Natural killer cell treated with Interleukin-12 subunit alpha and Interleukin-12 subunit beta and Interleukin-15 and Interleukin-18, amount 100 ng/mL, for 72 hours (primary cell): ENCODE measurements at regions not wholly inside any gene's neighbourhood (a gene's known extent, or its start where the extent isn't known, plus 50 kb on each side); places are given as distances from the start of the nearest gene placed in this dataset.

Experiments
- ATAC-seq, 2 donors: fragments of 150-1000 bp; cut with Tn5 transposase in 1 of 2; sonication (Bioruptor Pico), chemical (Tn5 transposase) in 1 of 2; 2 replicates each; pipeline ENCODE4 v1.10.0; 2021
- DNase-seq: peaks from one replicate; pipeline ENCODE4 v3.0.0; 2022; ENCODE audit warnings: low spot score
- H3K27ac Mint-ChIP-seq, 2 donors: 1 replicate in 1 of 2; 2 replicates in 1 of 2; pipeline ENCODE4 v1.8.0; 2022; ENCODE audit warnings: mixed read lengths in 2 of 2, mild to moderate bottlenecking in 1 of 2, moderate library complexity in 1 of 2
- H3K27me3 Mint-ChIP-seq, 2 donors: 1 replicate in 1 of 2; 2 replicates in 1 of 2; pipeline ENCODE4 v1.8.0; 2022; ENCODE audit warnings: mixed read lengths in 2 of 2
- H3K36me3 Mint-ChIP-seq: one replicate; pipeline ENCODE4 v1.8.0; 2022; ENCODE audit warnings: mixed read lengths
- H3K4me1 Mint-ChIP-seq, 2 donors: 1 replicate in 1 of 2; 2 replicates in 1 of 2; pipeline ENCODE4 v1.8.0; 2022; ENCODE audit warnings: low read depth in 2 of 2, mixed read lengths in 2 of 2, mild to moderate bottlenecking in 1 of 2
- H3K4me3 Mint-ChIP-seq: one replicate; pipeline ENCODE4 v1.8.0; 2022; ENCODE audit warnings: mixed read lengths
- H3K9me3 Mint-ChIP-seq: 2 replicates; pipeline ENCODE4 v1.8.0; 2022; ENCODE audit warnings: mixed read lengths

- no peak for ATAC-seq
- Mint-ChIP-seq H3K27me3 (peaks cover 3 to 6% of the 10 kb centered on the region in 2 donors), H3K4me3 (no peak overlapping the region), H3K36me3 (no peaks in the 10 kb centered on the region), H3K4me1 (peaks cover 2 to 5% of the 10 kb centered on the region in 2 donors), H3K9me3 (no peaks in the 10 kb centered on the region), H3K27ac (peak overlapping the region in 1 of 2 donors; percentile 13)
- no peak for DNase-seq
Observed at GRCh38 chr2:145484448-145485097, 964.7 kb upstream of the ZEB2 start.

- Mint-ChIP-seq H3K36me3 (no peaks in the 10 kb centered on the region), H3K27me3 (peaks cover 3 to 6% of the 10 kb centered on the region in 2 donors), H3K4me3 (no peak overlapping the region), H3K9me3 (no peaks in the 10 kb centered on the region), H3K27ac (no peak overlapping the region), H3K4me1 (peaks cover 2 to 5% of the 10 kb centered on the region in 2 donors)
- ATAC-seq (no peak), DNase-seq (no peak)
Observed at GRCh38 chr2:145483854-145484253, 963.9 kb upstream of the ZEB2 start.

- H3K36me3 Mint-ChIP-seq: no peaks in the 10 kb centered on the region
- no peak overlapping the region for H3K4me3 Mint-ChIP-seq
- H3K4me1 Mint-ChIP-seq: peaks cover 2 to 5% of the 10 kb centered on the region in 2 donors
- H3K27ac Mint-ChIP-seq: no peak overlapping the region
- H3K27me3 Mint-ChIP-seq: no peaks in the 10 kb centered on the region
- no peak for DNase-seq
- no peaks in the 10 kb centered on the region for H3K9me3 Mint-ChIP-seq
- ATAC-seq: no peak
Observed at GRCh38 chr2:145481334-145481922, 961.5 kb upstream of the ZEB2 start.

GRCh38 chr2:145464866-145465265 lies 944.9 kb upstream of the ZEB2 start:
- H3K4me1 Mint-ChIP-seq: no peaks in the 10 kb centered on the region
- no peaks in the 10 kb centered on the region for H3K36me3 Mint-ChIP-seq
- ATAC-seq (no peak), DNase-seq (no peak)
- H3K9me3 Mint-ChIP-seq: peaks cover 3% of the 10 kb centered on the region
- H3K4me3 Mint-ChIP-seq: no peak overlapping the region
- H3K27me3 Mint-ChIP-seq: peaks cover 8 to 20% of the 10 kb centered on the region in 2 donors
- H3K27ac Mint-ChIP-seq: no peak overlapping the region

GRCh38 chr2:145460112-145460511 lies 940.2 kb upstream of the ZEB2 start:
- H3K27ac Mint-ChIP-seq: no peak overlapping the region
- ATAC-seq (no peak), DNase-seq (no peak)
- H3K9me3 Mint-ChIP-seq: peaks cover 11% of the 10 kb centered on the region
- no peaks in the 10 kb centered on the region for H3K36me3 Mint-ChIP-seq
- no peak overlapping the region for H3K4me3 Mint-ChIP-seq
- H3K4me1 Mint-ChIP-seq: no peaks in the 10 kb centered on the region
- peaks cover 15 to 32% of the 10 kb centered on the region in 2 donors for H3K27me3 Mint-ChIP-seq

GRCh38 chr2:145431181-145431951 lies 911.4 kb upstream of the ZEB2 start:
- Mint-ChIP-seq H3K27ac (no peak overlapping the region), H3K4me1 (no peaks in the 10 kb centered on the region), H3K27me3 (peaks cover 18 to 35% of the 10 kb centered on the region in 2 donors), H3K36me3 (no peaks in the 10 kb centered on the region), H3K4me3 (no peak overlapping the region), H3K9me3 (no peaks in the 10 kb centered on the region)
- ATAC-seq (no peak), DNase-seq (no peak)

- DNase-seq: no peak
- ATAC-seq: no peak
- peaks cover 14% of the 10 kb centered on the region for H3K9me3 Mint-ChIP-seq
- H3K4me1 Mint-ChIP-seq: no peaks in the 10 kb centered on the region
- H3K4me3 Mint-ChIP-seq: no peak overlapping the region
- no peak overlapping the region for H3K27ac Mint-ChIP-seq
- H3K36me3 Mint-ChIP-seq: peaks cover 27% of the 10 kb centered on the region
- H3K27me3 Mint-ChIP-seq: peaks cover 17 to 48% of the 10 kb centered on the region in 2 donors
Observed at GRCh38 chr2:145423809-145424208, 903.9 kb upstream of the ZEB2 start.

- Mint-ChIP-seq H3K4me1 (no peaks in the 10 kb centered on the region), H3K27ac (no peak overlapping the region), H3K27me3 (peaks cover 21 to 48% of the 10 kb centered on the region in 2 donors), H3K4me3 (no peak overlapping the region), H3K36me3 (peaks cover 27% of the 10 kb centered on the region), H3K9me3 (peaks cover 14% of the 10 kb centered on the region)
- no peak for ATAC-seq
- no peak for DNase-seq
Observed at GRCh38 chr2:145422576-145422975, 902.7 kb upstream of the ZEB2 start.

GRCh38 chr2:145421841-145422240 lies 901.9 kb upstream of the ZEB2 start:
- ATAC-seq: no peak
- Mint-ChIP-seq H3K36me3 (peaks cover 27% of the 10 kb centered on the region), H3K4me3 (no peak overlapping the region)

GRCh38 chr2:145416640-145417039 lies 896.7 kb upstream of the ZEB2 start:
- H3K4me1 Mint-ChIP-seq: peaks cover 13 to 16% of the 10 kb centered on the region in 2 donors
- H3K27me3 Mint-ChIP-seq: peaks cover 37 to 59% of the 10 kb centered on the region in 2 donors
- peaks cover 16% of the 10 kb centered on the region for H3K36me3 Mint-ChIP-seq
- no peak for ATAC-seq
- no peak overlapping the region for H3K4me3 Mint-ChIP-seq
- no peak for DNase-seq
- H3K9me3 Mint-ChIP-seq: peaks cover 7% of the 10 kb centered on the region
- H3K27ac Mint-ChIP-seq: no peak overlapping the region

More at GRCh38 chr2:145421841-145422240, 901.9 kb upstream of the ZEB2 start:
- peaks cover 22 to 52% of the 10 kb centered on the region in 2 donors for H3K27me3 Mint-ChIP-seq
- no peak for DNase-seq
- no peak overlapping the region for H3K27ac Mint-ChIP-seq
- no peaks in the 10 kb centered on the region for H3K4me1 Mint-ChIP-seq
- H3K9me3 Mint-ChIP-seq: peaks cover 14% of the 10 kb centered on the region

- peaks cover 27 to 29% of the 10 kb centered on the region in 2 donors for H3K4me1 Mint-ChIP-seq
- no peak overlapping the region for H3K27ac Mint-ChIP-seq
- DNase-seq: no peak
- no peak overlapping the region for H3K4me3 Mint-ChIP-seq
- H3K27me3 Mint-ChIP-seq: peaks cover 41 to 65% of the 10 kb centered on the region in 2 donors
- H3K9me3 Mint-ChIP-seq: no peaks in the 10 kb centered on the region
- no peak for ATAC-seq
- peaks cover 7% of the 10 kb centered on the region for H3K36me3 Mint-ChIP-seq
Observed at GRCh38 chr2:145415151-145415550, 895.2 kb upstream of the ZEB2 start.

- DNase-seq: no peak
- Mint-ChIP-seq H3K27ac (peak overlapping the region in 1 of 2 donors; percentile 34), H3K27me3 (peaks cover 46 to 73% of the 10 kb centered on the region in 2 donors), H3K4me1 (peaks cover 29% of the 10 kb centered on the region in 2 donors), H3K9me3 (no peaks in the 10 kb centered on the region), H3K4me3 (no peak overlapping the region), H3K36me3 (peaks cover 7% of the 10 kb centered on the region)
- ATAC-seq: no peak
Observed at GRCh38 chr2:145413261-145414030, 893.5 kb upstream of the ZEB2 start.

- H3K27ac Mint-ChIP-seq: no peak overlapping the region
Observed at GRCh38 chr2:145412155-145412554, 892.2 kb upstream of the ZEB2 start.

More at GRCh38 chr2:145412155-145412554, 892.2 kb upstream of the ZEB2 start:
- DNase-seq: no peak
- no peak for ATAC-seq
- H3K36me3 Mint-ChIP-seq: peaks cover 7% of the 10 kb centered on the region
- H3K9me3 Mint-ChIP-seq: no peaks in the 10 kb centered on the region
- peak overlapping the region; percentile 71 for H3K4me3 Mint-ChIP-seq
- peaks cover 29% of the 10 kb centered on the region in 2 donors for H3K4me1 Mint-ChIP-seq
- H3K27me3 Mint-ChIP-seq: peaks cover 49 to 85% of the 10 kb centered on the region in 2 donors
